ENCODE measurements at regions not wholly inside any gene's neighbourhood (a gene's known extent, or its start where the extent isn't known, plus 50 kb on each side); places are given as distances from the start of the nearest gene placed in this dataset.

- no peak for TF ChIP-seq GATA3 (IDR thresholded peaks at IDR 0.05; ENCODE audit: low read depth, low read length)
- no peak for TF ChIP-seq GATA2 (IDR thresholded peaks at IDR 0.05; ENCODE audit: low read depth, low read length)
Observed at GRCh38 chr11:104633226-104633625, 265.0 kb downstream of the CASP12 start.

DNA sequence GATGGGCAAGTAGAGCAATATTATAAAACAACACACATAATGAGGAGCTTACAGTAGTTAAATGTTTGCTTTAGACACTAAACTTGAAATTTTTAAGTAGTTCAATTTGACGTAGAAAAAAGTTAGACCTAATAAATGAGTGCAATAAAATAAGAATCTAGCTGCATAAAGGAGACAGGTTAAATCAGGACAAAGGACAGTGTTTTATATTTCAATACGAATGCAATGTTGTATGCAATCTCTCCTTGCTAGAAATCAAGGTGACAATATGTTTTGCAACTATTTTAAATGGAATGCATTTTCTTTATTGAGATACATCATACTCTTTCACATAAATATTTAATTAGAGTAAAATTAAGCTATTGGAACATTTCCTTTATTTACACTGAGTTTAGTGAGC, 267.9 kb downstream of the CASP12 start:
- TF ChIP-seq GATA3 (IDR thresholded peaks at IDR 0.05; ENCODE audit: low read depth, low read length), result no peak
- TF ChIP-seq GATA2 (IDR thresholded peaks at IDR 0.05; ENCODE audit: low read depth, low read length), result no peak

DNA sequence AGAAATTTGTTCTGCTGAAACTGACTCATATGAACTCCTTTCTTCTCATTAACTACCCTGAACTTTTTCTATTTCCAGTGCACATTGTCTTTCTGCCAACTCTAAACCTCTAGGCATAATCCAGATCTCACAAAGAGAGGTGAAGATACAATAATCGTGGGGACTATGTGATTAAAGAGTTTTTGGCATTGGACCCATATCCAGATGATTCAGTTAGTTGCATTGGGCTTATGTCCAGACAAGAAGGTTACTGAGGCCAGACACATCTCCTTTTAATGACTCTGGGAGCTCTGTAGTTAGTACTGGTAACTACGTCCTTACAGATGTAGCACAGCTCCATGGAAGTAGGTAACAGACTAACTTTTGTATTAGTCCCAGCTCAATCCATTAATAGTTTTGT, 273.0 kb downstream of the CASP12 start:
- TF ChIP-seq GATA3 (IDR thresholded peaks at IDR 0.05; ENCODE audit: low read depth, low read length) (no peak), GATA2 (IDR thresholded peaks at IDR 0.05; ENCODE audit: low read depth, low read length) (no peak)

DNA sequence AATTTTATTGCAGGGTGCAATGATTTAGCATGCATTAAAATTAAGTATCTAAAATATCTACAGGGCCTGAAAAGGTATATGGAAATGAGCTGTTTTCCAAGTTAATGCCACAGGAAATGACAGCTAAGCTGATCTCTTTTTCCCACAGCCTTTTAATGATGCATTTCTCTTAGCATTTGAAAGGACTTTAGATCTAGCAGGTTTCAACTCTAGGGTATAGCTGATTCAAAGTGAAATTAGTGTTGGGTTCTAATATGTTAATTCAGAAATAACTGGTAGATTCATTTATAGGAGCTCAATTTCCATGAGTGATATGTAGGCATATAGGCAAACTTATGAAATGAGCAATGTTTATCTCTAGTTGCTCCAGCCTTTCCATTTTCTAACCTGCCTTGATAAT, 274.2 kb downstream of the CASP12 start:
- TF ChIP-seq GATA2 (IDR thresholded peaks at IDR 0.05; ENCODE audit: low read depth, low read length) (no peak), GATA3 (IDR thresholded peaks at IDR 0.05; ENCODE audit: low read depth, low read length) (no peak)

GRCh38 chr11:104623518-104623917, 274.7 kb downstream of the CASP12 start:
- TF ChIP-seq GATA2 (IDR thresholded peaks at IDR 0.05; ENCODE audit: low read depth, low read length) (no peak), GATA3 (IDR thresholded peaks at IDR 0.05; ENCODE audit: low read depth, low read length) (no peak)

DNA sequence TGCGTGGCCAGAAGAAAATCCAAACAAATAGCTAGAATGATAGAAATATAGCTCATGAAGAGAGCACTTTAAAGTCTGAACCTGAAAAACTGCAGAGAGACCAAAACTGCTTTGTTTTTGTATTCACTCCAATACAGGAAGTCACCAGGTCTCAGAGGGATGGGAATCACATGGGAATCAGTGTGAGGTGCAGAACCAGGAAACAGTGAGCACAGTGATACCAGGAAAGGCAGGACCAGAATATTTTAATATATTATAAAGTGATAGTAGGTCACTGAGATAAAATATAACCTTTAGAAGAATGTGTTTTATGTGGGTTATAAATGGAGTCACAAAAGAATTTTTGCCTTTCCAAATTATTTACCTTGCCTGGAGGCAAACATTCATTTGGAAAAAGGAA, 277.3 kb downstream of the CASP12 start:
- TF ChIP-seq GATA3 (IDR thresholded peaks at IDR 0.05; ENCODE audit: low read depth, low read length) (no peak), GATA2 (IDR thresholded peaks at IDR 0.05; ENCODE audit: low read depth, low read length) (no peak)

GRCh38 chr11:104619751-104620150, 278.5 kb downstream of the CASP12 start:
- TF ChIP-seq GATA3 (IDR thresholded peaks at IDR 0.05; ENCODE audit: low read depth, low read length) (no peak), GATA2 (IDR thresholded peaks at IDR 0.05; ENCODE audit: low read depth, low read length) (no peak)

GRCh38 chr11:104618954-104619353, 279.3 kb downstream of the CASP12 start:
- TF ChIP-seq GATA2 (IDR thresholded peaks at IDR 0.05; ENCODE audit: low read depth, low read length) (no peak), GATA3 (IDR thresholded peaks at IDR 0.05; ENCODE audit: low read depth, low read length) (no peak)

DNA sequence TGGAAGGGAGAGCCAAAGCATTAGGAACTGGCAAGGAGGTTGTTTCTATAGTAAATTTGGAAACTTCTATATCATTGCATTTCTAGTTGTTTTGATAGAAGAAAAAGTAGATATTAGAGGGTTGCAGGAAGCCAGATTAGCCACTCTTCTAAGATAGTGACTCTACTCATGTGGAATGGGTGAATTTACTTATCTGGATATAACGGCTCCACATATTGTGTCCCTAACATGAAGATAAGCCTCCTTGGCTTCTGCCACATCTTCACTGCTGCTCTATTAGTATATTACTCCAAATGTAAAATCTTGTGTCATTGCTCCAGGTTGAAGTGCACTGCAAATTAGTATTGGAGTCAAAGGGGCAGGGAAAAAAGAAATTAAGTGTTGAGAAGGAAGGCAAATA, 283.3 kb downstream of the CASP12 start:
- no peak for TF ChIP-seq GATA2 (IDR thresholded peaks at IDR 0.05; ENCODE audit: low read depth, low read length)
- TF ChIP-seq GATA3 (IDR thresholded peaks at IDR 0.05; ENCODE audit: low read depth, low read length), result no peak

GRCh38 chr11:104614117-104614680, 284.1 kb downstream of the CASP12 start:
- TF ChIP-seq GATA2 (IDR thresholded peaks at IDR 0.05; ENCODE audit: low read depth, low read length) (no peak), GATA3 (IDR thresholded peaks at IDR 0.05; ENCODE audit: low read depth, low read length) (no peak)

DNA sequence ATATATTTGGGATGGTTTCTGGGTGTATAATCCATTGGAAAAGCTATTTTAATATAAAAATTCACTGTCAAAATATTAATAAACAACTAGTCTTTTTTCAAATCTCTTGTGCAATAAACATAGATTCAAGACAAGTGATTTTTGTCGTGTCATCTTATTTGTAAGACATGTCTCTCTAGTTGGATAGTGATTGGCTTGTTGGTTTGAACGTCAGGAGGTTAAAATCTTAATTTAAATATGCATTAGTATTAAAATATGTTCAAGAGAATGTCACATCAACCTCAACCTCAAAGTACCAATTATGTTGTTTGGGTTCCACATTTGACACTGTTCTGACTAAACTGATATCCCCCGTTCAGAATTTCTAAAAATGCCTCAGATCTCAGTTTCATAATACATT, 287.6 kb downstream of the CASP12 start:
- TF ChIP-seq GATA2 (IDR thresholded peaks at IDR 0.05; ENCODE audit: low read depth, low read length) (no peak), GATA3 (IDR thresholded peaks at IDR 0.05; ENCODE audit: low read depth, low read length) (no peak)

GRCh38 chr11:104609311-104610085, 288.8 kb downstream of the CASP12 start:
- TF ChIP-seq GATA2 (IDR thresholded peaks at IDR 0.05; ENCODE audit: low read depth, low read length), result no peak
- TF ChIP-seq GATA3 (IDR thresholded peaks at IDR 0.05; ENCODE audit: low read depth, low read length), result no peak

DNA sequence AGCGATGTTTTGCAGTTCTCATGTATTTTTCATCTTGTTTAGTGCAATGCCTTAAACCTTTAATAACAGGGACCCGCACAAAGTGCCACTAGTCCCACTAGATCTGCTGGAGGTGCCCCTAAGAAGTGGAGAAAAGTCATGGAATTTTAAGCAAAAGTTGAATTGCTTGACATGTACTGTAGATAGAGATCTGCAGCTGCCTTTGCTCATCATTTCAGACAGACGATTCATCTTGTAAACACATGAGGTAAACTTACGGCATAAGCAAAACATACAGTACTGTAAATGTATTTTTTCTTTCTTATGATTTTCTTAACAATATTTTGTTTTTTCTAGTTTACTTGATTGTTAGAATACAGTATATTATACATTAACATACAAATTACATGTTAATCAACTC, 295.6 kb downstream of the CASP12 start:
- no peak for TF ChIP-seq GATA2 (IDR thresholded peaks at IDR 0.05; ENCODE audit: low read depth, low read length)
- TF ChIP-seq GATA3 (IDR thresholded peaks at IDR 0.05; ENCODE audit: low read depth, low read length), result no peak

GRCh38 chr11:104594228-104594958, 303.9 kb downstream of the CASP12 start:
- no peak for TF ChIP-seq GATA3 (IDR thresholded peaks at IDR 0.05; ENCODE audit: low read depth, low read length)
- no peak for TF ChIP-seq GATA2 (IDR thresholded peaks at IDR 0.05; ENCODE audit: low read depth, low read length)

GRCh38 chr11:104588970-104589369, 309.3 kb downstream of the CASP12 start:
- no peak for TF ChIP-seq GATA2 (IDR thresholded peaks at IDR 0.05; ENCODE audit: low read depth, low read length)
- no peak for TF ChIP-seq GATA3 (IDR thresholded peaks at IDR 0.05; ENCODE audit: low read depth, low read length)
